ENCODE measurements at regions not wholly inside any gene's neighbourhood (a gene's known extent, or its start where the extent isn't known, plus 50 kb on each side); places are given as distances from the start of the nearest gene placed in this dataset.

DNA sequence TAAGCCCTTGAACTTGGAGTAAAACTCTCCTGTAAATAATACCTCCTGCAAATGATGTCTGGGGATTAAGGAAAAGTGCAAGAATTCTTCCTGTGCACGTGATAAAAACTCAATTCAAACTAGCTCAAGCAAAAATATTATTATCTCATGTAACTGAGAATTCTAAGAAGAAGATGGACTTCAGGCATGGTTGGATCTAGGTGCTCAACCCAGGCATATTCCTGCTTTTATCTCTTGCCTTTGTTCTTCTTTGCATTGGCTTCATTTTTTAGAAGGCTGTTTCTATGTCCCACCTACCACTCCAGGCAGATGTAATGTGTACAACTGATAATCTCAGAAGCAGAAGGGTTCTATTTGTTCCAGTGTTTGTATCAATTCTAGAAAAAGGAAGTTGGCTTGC lies 95.8 kb downstream of the DACT2 start:
- H3K79me1 ChIP-seq (replicated peaks; ENCODE audit: low read length, poor library complexity, severe bottlenecking): no peaks in the 10 kb centered on the region
- H2AK5ac ChIP-seq (ENCODE audit: low read length, severe bottlenecking): no peak overlapping the region
- peaks cover 29 to 78% of the 10 kb centered on the region in 2 experiments for H3K27me3 ChIP-seq (ENCODE audit: control insufficient read depth in 1 of 2, insufficient read depth in 1 of 2, low read length in 2 of 2)
- no peaks in the 10 kb centered on the region for H3K36me3 ChIP-seq (ENCODE audit: control insufficient read depth in 1 of 2, insufficient read depth in 2 of 2, low read depth in 1 of 2, low read length in 2 of 2)
- H2BK5ac ChIP-seq (ENCODE audit: low read depth, low read length, poor library complexity, severe bottlenecking): no peak overlapping the region
- H4K8ac ChIP-seq (ENCODE audit: low read length): no peak overlapping the region
- no peak overlapping the region for H2BK12ac ChIP-seq (ENCODE audit: low read length in 2 of 2)
- DNase-seq: no peak
- H3K14ac ChIP-seq (ENCODE audit: low read length in 2 of 2): no peak overlapping the region
- no peak overlapping the region for H3K27ac ChIP-seq (ENCODE audit: low read length, poor library complexity, severe bottlenecking)
- no peak overlapping the region for H2BK15ac ChIP-seq (ENCODE audit: low read depth, poor library complexity, severe bottlenecking)
- no peaks in the 10 kb centered on the region for H3K9me3 ChIP-seq (ENCODE audit: control insufficient read depth, low read length)
- H3K18ac ChIP-seq (ENCODE audit: low read depth in 1 of 2, low read length in 2 of 2): no peak overlapping the region
- peaks cover 7% of the 10 kb centered on the region for H3K4me1 ChIP-seq (ENCODE audit: control insufficient read depth, insufficient read depth, low read depth, low read length)
- no peak overlapping the region for H3K23ac ChIP-seq (ENCODE audit: low read length in 2 of 2)
- no peak overlapping the region for H2BK120ac ChIP-seq (ENCODE audit: low read depth, low read length)
- no peak overlapping the region for H3K4me3 ChIP-seq (ENCODE audit: insufficient read depth in 1 of 2, low read depth in 1 of 2, low read length in 2 of 2)
- no peak overlapping the region for H3K4ac ChIP-seq (ENCODE audit: low read depth in 1 of 2, low read length in 2 of 2)
- no peak overlapping the region for H3K4me2 ChIP-seq (ENCODE audit: low read length, poor library complexity, severe bottlenecking)
- H3K9ac ChIP-seq (ENCODE audit: low read length): no peak overlapping the region
- H2AFZ ChIP-seq (ENCODE audit: low read depth, low read length): no peak overlapping the region
- no CpG with 5 or more reads among the region's 1 CpG for WGBS
- no peak overlapping the region for H4K91ac ChIP-seq (ENCODE audit: low read length)

DNA sequence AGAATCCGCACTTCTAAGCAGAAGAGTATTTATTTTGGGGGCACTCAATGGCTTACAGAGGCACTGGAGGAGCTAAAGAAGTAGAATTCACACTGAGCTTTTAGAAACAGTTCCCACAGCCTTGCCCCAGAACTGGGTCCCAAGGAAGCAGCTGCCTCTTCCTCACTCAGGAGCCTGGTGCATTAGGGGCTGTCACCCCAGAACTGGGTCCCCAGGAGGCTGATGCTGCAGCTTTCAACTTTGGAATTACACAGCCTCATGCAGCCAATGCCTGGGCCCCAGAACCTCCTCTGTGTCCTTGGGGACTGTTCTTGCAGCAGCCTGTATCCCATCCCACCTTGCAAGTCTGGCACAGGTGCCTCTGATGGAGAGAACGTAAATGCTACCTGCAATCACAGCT lies 96.4 kb downstream of the DACT2 start:
- no peak overlapping the region for H2AK5ac ChIP-seq (ENCODE audit: low read length, severe bottlenecking)
- no peak overlapping the region for H2BK15ac ChIP-seq (ENCODE audit: low read depth, poor library complexity, severe bottlenecking)
- H3K27me3 ChIP-seq (ENCODE audit: control insufficient read depth in 1 of 2, insufficient read depth in 1 of 2, low read length in 2 of 2): peaks cover 29 to 78% of the 10 kb centered on the region in 2 experiments
- H3K18ac ChIP-seq (ENCODE audit: low read depth in 1 of 2, low read length in 2 of 2): no peak overlapping the region
- H3K9me3 ChIP-seq (ENCODE audit: control insufficient read depth, low read length): no peaks in the 10 kb centered on the region
- H3K23ac ChIP-seq (ENCODE audit: low read length in 2 of 2): no peak overlapping the region
- H3K4me3 ChIP-seq (ENCODE audit: insufficient read depth in 1 of 2, low read depth in 1 of 2, low read length in 2 of 2): no peak overlapping the region
- H2BK5ac ChIP-seq (ENCODE audit: low read depth, low read length, poor library complexity, severe bottlenecking): no peak overlapping the region
- no peak overlapping the region for H2AFZ ChIP-seq (ENCODE audit: low read depth, low read length)
- H3K27ac ChIP-seq (ENCODE audit: low read length, poor library complexity, severe bottlenecking): no peak overlapping the region
- no peak overlapping the region for H4K8ac ChIP-seq (ENCODE audit: low read length)
- peaks cover 8% of the 10 kb centered on the region for H3K4me1 ChIP-seq (ENCODE audit: control insufficient read depth, insufficient read depth, low read depth, low read length)
- WGBS: 95% methylated on average over 2 of the region's 2 CpGs
- no peaks in the 10 kb centered on the region for H3K36me3 ChIP-seq (ENCODE audit: control insufficient read depth in 1 of 2, insufficient read depth in 2 of 2, low read depth in 1 of 2, low read length in 2 of 2)
- H3K4ac ChIP-seq (ENCODE audit: low read depth in 1 of 2, low read length in 2 of 2): no peak overlapping the region
- H3K9ac ChIP-seq (ENCODE audit: low read length): no peak overlapping the region
- no peak overlapping the region for H2BK12ac ChIP-seq (ENCODE audit: low read length in 2 of 2)
- no peak for DNase-seq
- H3K14ac ChIP-seq (ENCODE audit: low read length in 2 of 2): no peak overlapping the region
- H3K4me2 ChIP-seq (ENCODE audit: low read length, poor library complexity, severe bottlenecking): no peak overlapping the region
- H3K79me1 ChIP-seq (replicated peaks; ENCODE audit: low read length, poor library complexity, severe bottlenecking): no peaks in the 10 kb centered on the region
- H4K91ac ChIP-seq (ENCODE audit: low read length): no peak overlapping the region
- no peak overlapping the region for H2BK120ac ChIP-seq (ENCODE audit: low read depth, low read length)

DNA sequence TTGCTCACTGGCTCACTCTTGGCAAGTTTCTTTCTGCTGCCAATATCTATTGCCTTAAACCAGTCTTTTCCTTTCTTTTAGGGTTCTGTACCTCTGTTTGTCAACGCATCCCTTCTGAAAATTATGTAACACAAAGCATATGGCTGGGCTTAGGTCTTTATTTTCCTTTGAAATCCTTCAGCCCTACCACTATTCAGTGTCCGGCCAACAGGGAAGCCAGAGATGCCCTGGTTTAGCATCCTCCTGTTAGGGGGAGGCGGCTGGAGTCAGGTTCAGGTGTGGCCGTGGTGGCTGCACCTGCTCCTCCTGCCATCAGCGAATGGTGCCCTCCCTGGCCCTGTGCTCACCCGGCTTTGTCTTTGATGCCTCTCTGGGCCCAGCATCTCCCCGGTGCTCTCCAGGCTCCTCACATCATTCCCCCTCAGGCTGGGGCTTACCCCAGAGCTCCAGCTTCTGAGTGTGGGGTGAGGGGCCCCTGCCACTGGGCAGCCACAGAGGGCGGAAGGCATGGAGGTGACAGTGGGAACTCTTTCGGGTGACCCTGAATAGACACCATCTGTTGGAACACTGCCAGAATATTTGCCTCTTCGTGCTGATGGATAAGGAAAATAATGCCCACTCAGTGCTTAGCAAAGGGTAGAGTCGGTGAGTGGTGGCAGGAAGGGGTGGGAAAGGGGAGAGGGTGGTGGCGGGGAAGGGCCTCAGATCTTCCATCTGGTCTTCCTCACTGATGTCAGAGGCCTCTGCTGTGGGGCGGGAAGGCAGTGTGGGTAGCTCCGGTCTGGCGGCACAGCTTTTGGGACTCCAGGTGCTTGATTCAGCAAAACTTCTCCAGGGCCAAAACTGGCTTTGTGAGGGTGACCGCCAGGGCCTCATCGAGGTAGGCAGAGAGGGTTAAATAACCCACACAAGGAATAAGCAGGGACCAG lies 97.2 kb downstream of the DACT2 start:
- H3K4me2 ChIP-seq (ENCODE audit: low read length, poor library complexity, severe bottlenecking): no peak overlapping the region
- H2AK5ac ChIP-seq (ENCODE audit: low read length, severe bottlenecking): no peak overlapping the region
- peaks cover 28 to 76% of the 10 kb centered on the region in 2 experiments for H3K27me3 ChIP-seq (ENCODE audit: control insufficient read depth in 1 of 2, insufficient read depth in 1 of 2, low read length in 2 of 2)
- H2BK120ac ChIP-seq (ENCODE audit: low read depth, low read length): no peak overlapping the region
- H3K18ac ChIP-seq (ENCODE audit: low read depth in 1 of 2, low read length in 2 of 2): no peak overlapping the region
- H3K4me1 ChIP-seq (ENCODE audit: control insufficient read depth, insufficient read depth, low read depth, low read length): peaks cover 8% of the 10 kb centered on the region
- DNase-seq: no peak
- no peak overlapping the region for H2BK5ac ChIP-seq (ENCODE audit: low read depth, low read length, poor library complexity, severe bottlenecking)
- no peak overlapping the region for H4K8ac ChIP-seq (ENCODE audit: low read length)
- H3K9ac ChIP-seq (ENCODE audit: low read length): no peak overlapping the region
- H3K27ac ChIP-seq (ENCODE audit: low read length, poor library complexity, severe bottlenecking): no peak overlapping the region
- H3K23ac ChIP-seq (ENCODE audit: low read length in 2 of 2): no peak overlapping the region
- no peak overlapping the region for H3K4me3 ChIP-seq (ENCODE audit: insufficient read depth in 1 of 2, low read depth in 1 of 2, low read length in 2 of 2)
- H3K14ac ChIP-seq (ENCODE audit: low read length in 2 of 2): no peak overlapping the region
- H3K79me1 ChIP-seq (replicated peaks; ENCODE audit: low read length, poor library complexity, severe bottlenecking): no peaks in the 10 kb centered on the region
- H2BK12ac ChIP-seq (ENCODE audit: low read length in 2 of 2): no peak overlapping the region
- H3K4ac ChIP-seq (ENCODE audit: low read depth in 1 of 2, low read length in 2 of 2): no peak overlapping the region
- H4K91ac ChIP-seq (ENCODE audit: low read length): no peak overlapping the region
- H3K36me3 ChIP-seq (ENCODE audit: control insufficient read depth in 1 of 2, insufficient read depth in 2 of 2, low read depth in 1 of 2, low read length in 2 of 2): no peaks in the 10 kb centered on the region
- H2BK15ac ChIP-seq (ENCODE audit: low read depth, poor library complexity, severe bottlenecking): no peak overlapping the region
- no peak overlapping the region for H2AFZ ChIP-seq (ENCODE audit: low read depth, low read length)
- WGBS: 89% methylated on average over 17 of the region's 17 CpGs
- no peaks in the 10 kb centered on the region for H3K9me3 ChIP-seq (ENCODE audit: control insufficient read depth, low read length)

DNA sequence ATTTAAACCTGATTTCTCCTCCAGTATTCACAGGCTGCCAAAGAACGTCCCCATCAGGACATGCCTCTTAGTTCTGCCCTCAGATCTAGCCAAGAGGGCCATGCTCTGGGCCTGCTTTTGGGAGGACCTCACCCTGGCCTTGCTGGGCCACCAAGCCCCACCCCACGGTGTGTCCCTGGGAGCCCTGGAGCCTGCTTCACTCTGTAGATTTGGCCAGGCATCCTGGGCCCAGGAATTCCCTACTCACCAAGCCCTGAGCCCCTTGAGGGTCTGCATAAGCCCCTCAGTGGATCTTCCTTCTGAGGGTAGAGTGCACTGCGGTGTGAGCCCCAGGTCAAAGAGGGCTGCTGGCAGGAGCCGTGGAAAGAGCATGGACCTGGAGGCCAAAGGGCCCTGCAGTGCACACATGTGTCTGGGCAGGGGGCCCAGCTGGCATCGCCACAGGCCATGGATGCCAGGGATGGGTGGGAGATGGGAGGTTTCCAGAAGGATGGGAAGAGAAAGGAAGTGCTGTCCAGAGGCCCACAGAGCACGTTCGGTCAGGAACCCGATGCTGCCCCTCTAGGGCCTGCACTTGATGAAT lies 98.0 kb downstream of the DACT2 start:
- Histone ChIP-seq H2BK120ac (ENCODE audit: low read depth, low read length) (no peak overlapping the region), H3K14ac (ENCODE audit: low read length in 2 of 2) (no peak overlapping the region)

More for the DNA sequence above, 98.0 kb downstream of the DACT2 start:
- Histone ChIP-seq H3K27me3 (ENCODE audit: control insufficient read depth in 1 of 2, insufficient read depth in 1 of 2, low read length in 2 of 2) (peaks cover 22 to 76% of the 10 kb centered on the region in 2 experiments), H3K79me1 (replicated peaks; ENCODE audit: low read length, poor library complexity, severe bottlenecking) (no peaks in the 10 kb centered on the region), H4K8ac (ENCODE audit: low read length) (no peak overlapping the region), H3K9me3 (ENCODE audit: control insufficient read depth, low read length) (no peaks in the 10 kb centered on the region), H2BK12ac (ENCODE audit: low read length in 2 of 2) (no peak overlapping the region), H2AK5ac (ENCODE audit: low read length, severe bottlenecking) (no peak overlapping the region), H3K23ac (ENCODE audit: low read length in 2 of 2) (no peak overlapping the region), H3K27ac (ENCODE audit: low read length, poor library complexity, severe bottlenecking) (no peak overlapping the region), H3K4me2 (ENCODE audit: low read length, poor library complexity, severe bottlenecking) (no peak overlapping the region), H4K91ac (ENCODE audit: low read length) (no peak overlapping the region), H3K4me1 (ENCODE audit: control insufficient read depth, insufficient read depth, low read depth, low read length) (peaks cover 16% of the 10 kb centered on the region), H3K4me3 (ENCODE audit: insufficient read depth in 1 of 2, low read depth in 1 of 2, low read length in 2 of 2) (no peak overlapping the region), H3K18ac (ENCODE audit: low read depth in 1 of 2, low read length in 2 of 2) (no peak overlapping the region), H2AFZ (ENCODE audit: low read depth, low read length) (no peak overlapping the region), H3K4ac (ENCODE audit: low read depth in 1 of 2, low read length in 2 of 2) (no peak overlapping the region), H2BK5ac (ENCODE audit: low read depth, low read length, poor library complexity, severe bottlenecking) (no peak overlapping the region), H2BK15ac (ENCODE audit: low read depth, poor library complexity, severe bottlenecking) (no peak overlapping the region), H3K9ac (ENCODE audit: low read length) (no peak overlapping the region), H3K36me3 (ENCODE audit: control insufficient read depth in 1 of 2, insufficient read depth in 2 of 2, low read depth in 1 of 2, low read length in 2 of 2) (no peaks in the 10 kb centered on the region)
- 80% methylated on average over 8 of the region's 8 CpGs for WGBS
- DNase-seq: no peak
